Prostate gland (tissue), 2 donors: ENCODE measurements at regions not wholly inside any gene's neighbourhood (a gene's known extent, or its start where the extent isn't known, plus 50 kb on each side); places are given as distances from the start of the nearest gene placed in this dataset.

Source experiments
- POLR2A ChIP-seq: fragments of 450-650 bp; IDR thresholded peaks from one replicate; pipeline ENCODE4 v1.6.1; 2016; ENCODE audit warnings: antibody characterized with exemption, mild to moderate bottlenecking
- TF ChIP-seq, protein P1 (sequence below), 4 experiments: fragments of 200-600 bp in 2 of 4; fragments of 450-650 bp in 2 of 4; sonication (generic) in 2 of 4; IDR thresholded peaks; 1 replicate in 3 of 4; 2 replicates in 1 of 4; pipeline ENCODE4 v1.5.1; 2016 to 2019; ENCODE audit warnings: antibody characterized with exemption in 4 of 4, mild to moderate bottlenecking in 2 of 4, moderate library complexity in 2 of 4

DNA sequence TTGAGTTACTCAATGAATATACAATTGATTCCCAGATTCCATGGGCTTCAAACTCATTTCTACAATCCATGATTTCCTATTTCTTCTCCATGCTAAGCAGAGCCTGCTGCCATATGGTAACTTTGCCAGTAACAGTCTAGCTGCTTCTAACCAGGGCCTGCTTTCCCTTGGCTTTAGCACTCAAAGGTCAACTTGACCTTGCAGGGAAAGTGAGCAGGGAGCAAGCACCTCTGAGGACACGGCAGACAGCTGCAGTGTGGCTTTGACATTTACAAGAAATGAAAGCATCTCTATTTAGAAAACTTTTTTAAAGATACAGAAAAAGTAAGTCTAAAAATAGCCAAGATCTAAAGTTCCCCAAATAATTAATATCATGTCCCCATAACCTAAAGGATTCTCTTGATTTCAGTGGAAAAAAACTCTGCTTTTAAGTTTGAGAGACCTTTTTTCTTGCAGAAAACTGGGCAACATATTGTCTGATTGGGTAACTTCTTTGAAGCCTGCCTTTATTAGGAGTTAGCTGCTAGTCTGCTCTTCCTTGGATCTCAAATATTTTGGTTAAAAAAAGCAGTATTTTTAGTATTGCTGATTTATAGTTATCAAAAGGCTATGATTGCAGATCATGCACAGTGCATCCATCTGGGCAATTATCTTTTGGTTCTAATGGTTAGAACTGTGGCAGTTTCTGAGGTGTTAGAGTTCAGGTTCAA is 257.9 kb downstream of the AHR start:
- TF ChIP-seq, protein P1, sequence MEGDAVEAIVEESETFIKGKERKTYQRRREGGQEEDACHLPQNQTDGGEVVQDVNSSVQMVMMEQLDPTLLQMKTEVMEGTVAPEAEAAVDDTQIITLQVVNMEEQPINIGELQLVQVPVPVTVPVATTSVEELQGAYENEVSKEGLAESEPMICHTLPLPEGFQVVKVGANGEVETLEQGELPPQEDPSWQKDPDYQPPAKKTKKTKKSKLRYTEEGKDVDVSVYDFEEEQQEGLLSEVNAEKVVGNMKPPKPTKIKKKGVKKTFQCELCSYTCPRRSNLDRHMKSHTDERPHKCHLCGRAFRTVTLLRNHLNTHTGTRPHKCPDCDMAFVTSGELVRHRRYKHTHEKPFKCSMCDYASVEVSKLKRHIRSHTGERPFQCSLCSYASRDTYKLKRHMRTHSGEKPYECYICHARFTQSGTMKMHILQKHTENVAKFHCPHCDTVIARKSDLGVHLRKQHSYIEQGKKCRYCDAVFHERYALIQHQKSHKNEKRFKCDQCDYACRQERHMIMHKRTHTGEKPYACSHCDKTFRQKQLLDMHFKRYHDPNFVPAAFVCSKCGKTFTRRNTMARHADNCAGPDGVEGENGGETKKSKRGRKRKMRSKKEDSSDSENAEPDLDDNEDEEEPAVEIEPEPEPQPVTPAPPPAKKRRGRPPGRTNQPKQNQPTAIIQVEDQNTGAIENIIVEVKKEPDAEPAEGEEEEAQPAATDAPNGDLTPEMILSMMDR (IDR thresholded peaks at IDR 0.05) = no peak
- no peak for TF ChIP-seq POLR2A
